ENCODE measurements at regions not wholly inside any gene's neighbourhood (a gene's known extent, or its start where the extent isn't known, plus 50 kb on each side); places are given as distances from the start of the nearest gene placed in this dataset.

- TF ChIP-seq BHLHE40 (IDR thresholded peaks at IDR 0.05; ENCODE audit: borderline replicate concordance) (no peak), FOXM1 (IDR thresholded peaks at IDR 0.05; ENCODE audit: borderline replicate concordance) (no peak), ARNT (IDR thresholded peaks at IDR 0.05) (no peak), FOXK2 (IDR thresholded peaks at IDR 0.05) (no peak), FOXA1 (IDR thresholded peaks at IDR 0.05) (no peak), TARDBP (IDR thresholded peaks at IDR 0.05) (no peak), SUZ12 (IDR thresholded peaks at IDR 0.05) (no peak), ZNF384 (IDR thresholded peaks at IDR 0.05) (no peak), ELF4 (IDR thresholded peaks at IDR 0.05) (no peak)
Observed at GRCh38 chr10:31132681-31133244, 101.1 kb upstream of the ZNF438 start.

Measured in HEK293T (cell line).